ENCODE measurements at regions not wholly inside any gene's neighbourhood (a gene's known extent, or its start where the extent isn't known, plus 50 kb on each side); places are given as distances from the start of the nearest gene placed in this dataset.
A peak's percentile ranks its signal among the peaks of the same experiment; 100 is the strongest.

DNA sequence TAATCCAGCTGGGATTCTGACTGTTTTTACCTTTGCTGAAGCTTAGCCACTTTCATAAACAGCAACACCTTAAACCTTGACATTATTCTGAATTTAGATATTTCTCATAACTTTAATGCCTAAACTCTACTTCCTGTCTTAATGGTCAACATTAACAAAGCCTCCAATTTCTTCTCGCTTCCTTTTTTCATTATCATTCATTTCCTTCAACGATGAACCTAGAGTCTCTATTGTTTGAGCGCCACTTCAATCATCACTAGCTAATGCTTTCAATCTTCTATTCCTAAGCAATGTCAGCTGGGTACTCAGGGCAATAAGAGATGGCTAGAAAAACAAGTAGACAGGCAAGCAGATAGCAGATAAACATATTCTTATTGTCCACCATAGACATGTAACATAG is 96.6 kb upstream of the TMEM196 start:
- H3K27me3 ChIP-seq (ENCODE audit: control insufficient read depth, insufficient read depth, low read length) = no peaks in the 10 kb centered on the region
- H3K4me3 ChIP-seq (ENCODE audit: low read length) = no peak overlapping the region
- 100% methylated on average over 2 of the region's 3 CpGs for WGBS (ENCODE audit: insufficient coverage, low lambda C conversion rate)

GRCh38 chr7:19853261-19853832 is 79.9 kb upstream of the TMEM196 start:
- H3K27ac ChIP-seq (ENCODE audit: low read length) = no peak overlapping the region
- no CpG with 5 or more reads among the region's 5 CpGs for WGBS (ENCODE audit: insufficient coverage, low lambda C conversion rate)

More for the DNA sequence above, 96.6 kb upstream of the TMEM196 start:
- Histone ChIP-seq H3K4me1 (ENCODE audit: control insufficient read depth, insufficient read depth, low read length) (no peaks in the 10 kb centered on the region), H3K36me3 (ENCODE audit: control insufficient read depth, insufficient read depth, low read length) (no peaks in the 10 kb centered on the region), H3K9me3 (ENCODE audit: control insufficient read depth, low read depth, low read length) (no peaks in the 10 kb centered on the region), H3K27ac (ENCODE audit: low read length) (no peak overlapping the region)
- DNase-seq = no peak

GRCh38 chr7:19852192-19852591 is 78.8 kb upstream of the TMEM196 start:
- DNase-seq = peak in 1 of 2 donors; percentile 11
- 13% methylated on average over 1 of the region's 1 CpG for WGBS (ENCODE audit: insufficient coverage, low lambda C conversion rate)
- Histone ChIP-seq H3K27me3 (ENCODE audit: control insufficient read depth, insufficient read depth, low read length) (no peaks in the 10 kb centered on the region), H3K9me3 (ENCODE audit: control insufficient read depth, low read depth, low read length) (peaks cover 4% of the 10 kb centered on the region), H3K4me1 (ENCODE audit: control insufficient read depth, insufficient read depth, low read length) (no peaks in the 10 kb centered on the region), H3K36me3 (ENCODE audit: control insufficient read depth, insufficient read depth, low read length) (no peaks in the 10 kb centered on the region), H3K27ac (ENCODE audit: low read length) (no peak overlapping the region), H3K4me3 (ENCODE audit: low read length) (no peak overlapping the region)

More at GRCh38 chr7:19853261-19853832, 79.9 kb upstream of the TMEM196 start:
- Histone ChIP-seq H3K27me3 (ENCODE audit: control insufficient read depth, insufficient read depth, low read length) (no peaks in the 10 kb centered on the region), H3K36me3 (ENCODE audit: control insufficient read depth, insufficient read depth, low read length) (no peaks in the 10 kb centered on the region), H3K9me3 (ENCODE audit: control insufficient read depth, low read depth, low read length) (peaks cover 4% of the 10 kb centered on the region), H3K4me3 (ENCODE audit: low read length) (no peak overlapping the region), H3K4me1 (ENCODE audit: control insufficient read depth, insufficient read depth, low read length) (no peaks in the 10 kb centered on the region)
- no peak for DNase-seq

DNA sequence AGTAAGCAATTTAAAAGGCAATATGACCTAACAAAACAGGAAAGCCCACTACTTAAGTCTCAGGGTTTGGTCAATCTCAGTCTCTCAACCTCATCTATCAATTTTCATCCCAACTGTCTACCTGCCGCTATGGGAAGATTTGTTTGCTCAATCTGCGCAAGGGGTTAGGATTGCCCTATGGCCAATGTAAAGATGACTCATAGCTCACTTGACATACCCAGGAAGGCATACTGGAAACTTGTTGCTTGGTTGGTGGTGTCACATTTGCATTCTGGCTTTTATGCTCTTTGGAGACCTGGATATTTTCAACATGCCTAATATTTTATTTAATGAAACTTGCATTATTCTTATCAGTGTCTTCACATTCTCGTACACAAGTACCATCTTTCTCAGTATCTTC is 78.1 kb upstream of the TMEM196 start:
- peaks cover 4% of the 10 kb centered on the region for H3K9me3 ChIP-seq (ENCODE audit: control insufficient read depth, low read depth, low read length)
- H3K27me3 ChIP-seq (ENCODE audit: control insufficient read depth, insufficient read depth, low read length) = no peaks in the 10 kb centered on the region
- H3K4me3 ChIP-seq (ENCODE audit: low read length) = no peak overlapping the region
- H3K36me3 ChIP-seq (ENCODE audit: control insufficient read depth, insufficient read depth, low read length) = no peaks in the 10 kb centered on the region
- no peaks in the 10 kb centered on the region for H3K4me1 ChIP-seq (ENCODE audit: control insufficient read depth, insufficient read depth, low read length)
- H3K27ac ChIP-seq (ENCODE audit: low read length) = no peak overlapping the region
- no peak for DNase-seq
- whole genome bisulfite sequencing (ENCODE audit: insufficient coverage, low lambda C conversion rate) = 60% methylated on average over 1 of the region's 3 CpGs

- no CpG with 5 or more reads among the region's 2 CpGs for WGBS (ENCODE audit: insufficient coverage, low lambda C conversion rate)
- no peak for DNase-seq
These were observed 61.1 kb upstream of the TMEM196 start for GRCh38 chr7:19834566-19834965.

DNA sequence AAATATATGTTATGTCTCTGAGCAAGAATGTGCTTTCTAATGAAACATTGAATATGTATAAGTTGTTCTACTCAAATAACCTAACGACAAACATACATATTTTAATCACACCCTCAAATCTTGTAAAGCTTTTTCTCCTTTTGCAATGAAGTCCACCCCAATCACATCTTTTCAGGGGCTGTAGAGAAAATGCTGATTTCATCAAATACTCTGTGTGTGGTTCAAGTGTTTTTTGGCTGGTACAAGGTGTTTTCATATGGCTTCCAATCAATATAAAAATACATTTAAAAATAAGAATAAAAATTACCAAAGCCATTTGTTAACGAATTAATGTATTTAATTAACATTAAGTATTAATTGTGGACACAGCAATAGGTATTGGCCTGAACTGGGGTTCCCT is 57.2 kb upstream of the TMEM196 start:
- H3K27ac ChIP-seq (ENCODE audit: low read length) = no peak overlapping the region
- 80% methylated on average over 1 of the region's 2 CpGs for WGBS (ENCODE audit: insufficient coverage, low lambda C conversion rate)
- H3K4me3 ChIP-seq (ENCODE audit: low read length) = no peak overlapping the region
- no peak for DNase-seq
- H3K9me3 ChIP-seq (ENCODE audit: control insufficient read depth, low read depth, low read length) = no peaks in the 10 kb centered on the region
- no peaks in the 10 kb centered on the region for H3K4me1 ChIP-seq (ENCODE audit: control insufficient read depth, insufficient read depth, low read length)
- no peaks in the 10 kb centered on the region for H3K27me3 ChIP-seq (ENCODE audit: control insufficient read depth, insufficient read depth, low read length)
- H3K36me3 ChIP-seq (ENCODE audit: control insufficient read depth, insufficient read depth, low read length) = no peaks in the 10 kb centered on the region

More at GRCh38 chr7:19834566-19834965, 61.1 kb upstream of the TMEM196 start:
- no peaks in the 10 kb centered on the region for H3K4me1 ChIP-seq (ENCODE audit: control insufficient read depth, insufficient read depth, low read length)
- H3K9me3 ChIP-seq (ENCODE audit: control insufficient read depth, low read depth, low read length) = no peaks in the 10 kb centered on the region
- no peaks in the 10 kb centered on the region for H3K36me3 ChIP-seq (ENCODE audit: control insufficient read depth, insufficient read depth, low read length)
- H3K4me3 ChIP-seq (ENCODE audit: low read length) = no peak overlapping the region
- no peaks in the 10 kb centered on the region for H3K27me3 ChIP-seq (ENCODE audit: control insufficient read depth, insufficient read depth, low read length)
- H3K27ac ChIP-seq (ENCODE audit: low read length) = no peak overlapping the region
